ENCODE measurements at regions not wholly inside any gene's neighbourhood (a gene's known extent, or its start where the extent isn't known, plus 50 kb on each side); places are given as distances from the start of the nearest gene placed in this dataset.
"Not testable (repeated sequence)": the region's sequence is repeated elsewhere in the genome, so short reads cannot be mapped to it uniquely, and the experiment has no call there.

DNA sequence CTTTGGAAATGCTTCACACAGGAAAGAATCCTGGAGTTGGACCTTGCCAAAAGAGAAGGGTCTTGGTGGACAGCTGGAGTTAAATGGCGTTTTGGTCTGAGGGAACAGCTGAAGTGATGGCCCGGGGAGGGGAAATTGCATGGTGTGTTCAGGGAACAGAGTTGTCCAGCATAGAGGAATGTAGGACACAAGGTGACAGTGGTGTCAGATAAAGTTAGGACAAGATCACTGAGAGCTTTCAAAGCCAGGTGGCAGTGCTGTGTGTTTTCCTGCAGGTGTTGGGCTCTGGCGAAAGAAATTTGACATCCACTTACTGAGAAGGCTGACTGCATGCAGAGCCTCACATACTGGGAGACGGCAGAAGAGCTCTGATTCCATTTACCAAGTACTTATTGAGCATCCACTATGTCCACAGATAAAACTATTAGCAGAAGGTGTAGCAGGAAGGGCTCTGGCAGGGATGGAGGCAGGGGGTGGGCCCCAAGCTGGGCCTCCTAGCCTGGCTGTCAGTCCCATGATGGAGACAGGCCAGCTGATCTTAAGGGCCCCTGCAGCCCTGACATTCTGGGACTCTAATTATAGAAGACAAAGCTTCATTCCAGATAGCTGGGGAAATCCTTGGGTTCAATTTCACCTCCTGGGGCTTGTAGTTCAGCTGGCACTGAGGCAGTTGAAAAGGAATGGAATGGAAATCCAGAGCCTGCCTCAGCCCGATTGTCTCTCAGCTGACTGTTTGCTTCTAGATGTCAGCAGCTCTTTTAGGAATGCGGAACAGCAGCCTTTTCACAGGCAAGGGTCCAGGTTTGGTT, 150.2 kb upstream of the MAMLD1 start:
- DNase-seq (ENCODE audit: low read depth), result no peak

DNA sequence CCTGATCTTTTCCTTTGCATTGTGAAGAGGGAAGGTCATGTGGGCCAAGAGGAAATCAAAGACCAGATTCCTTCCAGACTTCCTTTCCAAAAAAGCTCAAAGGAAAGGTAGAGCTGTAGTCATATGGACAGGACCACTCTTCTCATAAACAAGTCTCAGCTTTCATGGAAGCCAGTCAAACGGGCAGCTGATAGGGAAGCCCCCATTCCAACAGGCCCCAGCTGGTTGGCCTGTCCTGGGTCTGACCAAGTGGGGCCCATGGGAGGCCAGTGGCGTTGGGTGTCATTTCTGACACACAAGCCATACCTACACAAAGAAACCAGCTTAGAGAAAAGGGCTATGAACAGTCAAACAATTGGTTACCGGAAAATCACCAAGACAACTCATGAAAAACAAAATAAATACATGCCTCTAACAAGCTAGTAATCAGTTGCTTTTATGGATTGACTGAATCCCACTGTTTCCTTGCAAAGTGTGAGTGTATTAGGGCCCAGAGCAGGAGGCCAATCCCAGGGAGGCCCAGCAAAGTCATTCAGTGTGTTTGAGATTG, 149.6 kb upstream of the MAMLD1 start:
- DNase-seq (ENCODE audit: low read depth), result no peak

DNA sequence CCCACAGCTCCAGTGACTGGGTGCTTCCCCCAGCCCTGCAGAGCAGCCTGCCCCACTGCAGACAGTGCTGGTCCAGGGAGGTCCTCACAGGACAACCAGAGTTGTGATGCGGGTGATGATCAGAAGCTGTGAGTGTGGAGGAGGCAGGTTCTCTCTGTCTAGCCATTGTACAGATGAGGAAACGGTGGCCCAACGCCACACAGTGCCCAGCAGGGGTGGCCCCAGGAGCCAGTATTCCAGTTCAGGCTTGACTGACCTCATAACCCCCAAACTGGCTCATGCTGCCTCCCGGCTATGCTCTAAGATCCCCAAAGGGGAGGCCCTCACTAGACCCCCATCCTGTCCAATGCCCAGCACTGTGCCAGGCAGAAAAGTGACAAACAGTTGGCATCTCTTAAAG, 147.1 kb upstream of the MAMLD1 start:
- DNase-seq (ENCODE audit: low read depth), result not testable (repeated sequence)

DNA sequence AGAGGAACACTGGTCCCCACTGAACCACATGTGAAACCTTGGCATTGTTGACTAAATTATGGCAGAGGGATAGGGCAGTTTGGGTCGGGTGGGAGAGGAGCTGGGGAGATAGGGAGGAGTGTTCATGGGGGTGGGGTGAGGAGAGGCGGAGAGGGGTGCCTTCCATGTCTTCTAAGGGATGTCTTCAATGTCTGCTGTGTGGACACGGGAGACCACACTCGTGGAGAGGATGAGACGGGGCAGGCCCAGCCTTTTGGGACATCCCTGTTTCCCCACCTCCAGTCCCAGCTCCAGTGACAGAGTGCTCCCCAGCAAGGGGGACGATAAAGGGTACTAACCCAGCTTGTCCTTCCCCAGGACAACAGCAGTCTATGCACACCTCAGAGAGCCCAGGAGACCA, 146.4 kb upstream of the MAMLD1 start:
- no peak for DNase-seq (ENCODE audit: low read depth)

DNA sequence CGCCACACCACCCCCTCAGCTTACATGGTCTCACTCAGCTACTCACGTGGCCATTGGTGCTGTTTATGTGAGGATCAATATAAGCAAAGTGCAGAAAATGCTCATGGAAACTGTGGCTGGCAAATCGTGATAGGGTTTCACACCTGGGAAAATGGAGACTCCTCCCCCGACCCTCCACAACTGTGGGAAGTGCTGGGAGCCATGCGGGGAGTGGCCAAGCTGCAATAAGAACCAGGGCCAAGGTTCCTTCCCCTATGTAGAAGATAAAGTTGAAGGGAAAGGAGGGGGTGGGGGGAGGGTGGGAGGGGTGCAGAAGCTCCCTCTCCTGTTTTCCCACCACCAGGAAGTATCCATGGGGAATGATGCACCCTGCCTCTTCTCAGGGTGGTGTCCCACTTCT, 145.5 kb upstream of the MAMLD1 start:
- DNase-seq (ENCODE audit: low read depth), result no peak

DNA sequence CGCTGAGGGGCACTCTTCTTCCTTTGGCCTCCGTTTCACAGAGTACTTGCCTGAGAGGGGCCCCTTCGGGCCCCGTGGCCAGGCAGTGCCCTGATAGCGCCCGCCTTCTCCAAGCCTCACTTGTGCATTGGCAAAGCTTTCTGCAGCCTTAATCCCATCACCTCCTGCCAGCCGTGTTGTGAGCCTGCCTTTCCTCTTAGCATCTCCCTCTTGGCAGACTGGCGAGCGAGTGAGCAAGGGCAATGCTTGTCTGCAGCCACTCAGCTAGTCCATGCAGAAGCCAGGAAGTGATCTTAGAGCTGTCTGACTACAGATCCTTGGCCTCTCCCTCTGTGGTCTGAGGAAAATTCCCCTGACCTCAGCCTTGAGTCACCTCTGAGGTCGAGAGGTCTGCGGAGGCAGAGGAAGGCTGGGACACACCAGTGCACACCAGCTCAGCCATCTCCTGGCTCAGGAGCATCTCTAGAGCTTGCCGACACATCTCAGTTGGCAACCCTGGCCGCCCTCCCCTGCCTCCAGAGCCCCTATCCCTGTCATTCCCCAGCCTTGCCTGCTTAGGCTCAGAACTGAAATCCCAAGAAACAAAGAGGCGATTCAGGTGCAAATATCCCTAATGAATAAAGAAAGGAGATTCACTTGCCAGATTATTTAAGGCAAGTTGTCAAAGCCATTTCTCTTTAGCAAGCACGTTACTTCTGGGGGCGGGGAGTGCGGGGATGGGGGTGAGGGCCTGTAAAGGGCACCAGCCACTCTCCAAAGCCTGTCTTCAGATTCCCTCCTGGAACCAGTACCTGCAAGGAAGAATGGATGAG, 143.5 kb upstream of the MAMLD1 start:
- DNase-seq (ENCODE audit: low read depth), result peak; percentile 52

DNA sequence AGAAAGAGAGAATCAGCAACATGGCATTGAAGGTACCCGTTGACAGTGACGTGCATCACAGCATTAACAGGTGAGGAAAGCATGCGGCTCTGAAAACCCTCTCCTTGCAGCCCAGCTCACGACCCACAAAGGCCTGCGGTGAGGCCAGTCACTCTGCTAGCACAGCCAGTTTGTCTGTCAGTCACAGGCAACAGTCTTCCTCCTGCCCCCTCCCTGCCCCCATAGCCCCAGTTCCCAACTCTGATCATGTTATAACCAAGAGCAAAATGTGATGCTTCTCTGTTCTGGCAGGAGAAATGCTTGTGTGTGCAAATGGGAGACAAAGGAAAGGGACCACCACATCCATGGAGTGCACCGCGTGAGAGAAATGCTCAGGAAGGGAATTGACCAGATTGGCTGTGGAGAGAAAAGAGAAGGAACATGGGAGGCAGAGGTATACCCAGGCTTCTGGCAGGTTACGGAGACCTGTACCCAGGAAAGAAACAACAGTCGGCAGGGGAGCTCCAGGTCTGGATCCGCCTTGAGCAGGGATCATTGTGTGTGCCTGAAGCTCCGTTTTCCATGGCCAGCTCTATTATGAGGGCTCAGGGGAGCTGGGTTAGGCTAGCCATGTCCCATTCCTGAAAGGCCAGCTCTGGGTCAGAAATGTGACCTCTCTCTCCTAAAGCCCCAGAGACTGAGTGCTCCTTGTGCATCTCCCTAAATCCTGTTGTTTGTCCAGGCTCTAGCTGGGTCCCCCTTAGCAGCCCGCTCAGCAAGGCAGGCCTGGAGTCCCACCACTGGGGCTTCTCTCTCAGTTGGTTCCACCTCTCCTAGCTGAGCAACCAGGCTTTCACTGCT, 139.7 kb upstream of the MAMLD1 start:
- DNase-seq (ENCODE audit: low read depth), result no peak

DNA sequence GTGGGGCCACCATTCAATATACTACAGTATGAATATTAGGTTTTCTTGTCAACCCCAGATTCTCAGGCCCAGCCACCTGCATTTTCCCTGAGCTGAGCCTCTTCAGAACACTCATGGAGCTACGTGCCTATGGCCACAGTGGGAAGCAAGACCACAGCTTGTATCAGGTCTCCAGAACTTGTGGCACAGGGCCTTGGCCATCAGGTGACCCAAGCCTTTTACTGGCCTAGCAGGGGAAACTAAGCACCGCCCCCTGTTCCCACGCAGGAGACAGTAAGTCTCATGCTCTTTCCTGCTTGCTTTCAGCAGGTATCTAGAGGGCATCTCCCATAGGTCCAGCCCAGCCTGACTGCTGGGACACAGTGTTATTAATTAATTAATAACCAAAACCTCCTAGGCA, 138.4 kb upstream of the MAMLD1 start:
- DNase-seq (ENCODE audit: low read depth), result no peak

DNA sequence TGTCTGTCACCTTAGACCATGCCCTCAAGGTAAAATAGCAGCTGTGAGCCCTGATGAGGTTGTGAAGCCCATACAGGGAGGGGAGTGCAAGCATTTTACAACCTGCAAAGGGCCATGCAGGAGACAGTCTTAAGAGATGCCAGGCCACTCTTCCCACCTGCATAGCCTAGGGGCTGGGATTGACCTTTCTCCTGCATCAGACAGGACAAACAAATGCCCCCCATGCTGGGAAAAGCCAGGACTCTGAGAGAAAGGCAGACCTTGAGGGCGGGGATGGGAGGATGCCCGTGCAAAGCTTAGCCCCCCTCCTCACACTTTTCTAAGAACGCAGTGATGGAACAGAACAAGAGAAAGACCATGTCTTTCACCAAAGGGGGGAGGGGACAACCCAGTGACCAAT, 137.9 kb upstream of the MAMLD1 start:
- DNase-seq (ENCODE audit: low read depth), result no peak

DNA sequence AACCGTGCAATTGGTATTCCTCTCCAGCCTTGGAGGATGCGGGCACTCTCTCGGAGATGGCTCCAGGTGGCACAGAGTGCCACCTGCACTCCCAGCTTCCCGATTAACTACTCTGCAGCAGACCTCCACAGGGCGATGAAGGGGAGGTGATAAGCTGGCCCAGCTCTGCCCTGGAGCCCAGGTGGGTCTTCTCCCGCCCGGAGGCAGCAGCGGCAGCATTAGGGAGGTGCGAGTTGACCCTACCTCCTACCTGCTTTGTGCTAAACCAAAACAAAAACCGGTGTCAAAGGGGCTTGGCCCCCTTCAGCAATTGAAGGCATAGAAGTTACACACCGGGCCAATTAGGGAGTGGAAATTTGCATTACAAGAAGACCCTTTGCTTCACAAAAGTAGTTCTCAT, 137.4 kb upstream of the MAMLD1 start:
- no peak for DNase-seq (ENCODE audit: low read depth)

DNA sequence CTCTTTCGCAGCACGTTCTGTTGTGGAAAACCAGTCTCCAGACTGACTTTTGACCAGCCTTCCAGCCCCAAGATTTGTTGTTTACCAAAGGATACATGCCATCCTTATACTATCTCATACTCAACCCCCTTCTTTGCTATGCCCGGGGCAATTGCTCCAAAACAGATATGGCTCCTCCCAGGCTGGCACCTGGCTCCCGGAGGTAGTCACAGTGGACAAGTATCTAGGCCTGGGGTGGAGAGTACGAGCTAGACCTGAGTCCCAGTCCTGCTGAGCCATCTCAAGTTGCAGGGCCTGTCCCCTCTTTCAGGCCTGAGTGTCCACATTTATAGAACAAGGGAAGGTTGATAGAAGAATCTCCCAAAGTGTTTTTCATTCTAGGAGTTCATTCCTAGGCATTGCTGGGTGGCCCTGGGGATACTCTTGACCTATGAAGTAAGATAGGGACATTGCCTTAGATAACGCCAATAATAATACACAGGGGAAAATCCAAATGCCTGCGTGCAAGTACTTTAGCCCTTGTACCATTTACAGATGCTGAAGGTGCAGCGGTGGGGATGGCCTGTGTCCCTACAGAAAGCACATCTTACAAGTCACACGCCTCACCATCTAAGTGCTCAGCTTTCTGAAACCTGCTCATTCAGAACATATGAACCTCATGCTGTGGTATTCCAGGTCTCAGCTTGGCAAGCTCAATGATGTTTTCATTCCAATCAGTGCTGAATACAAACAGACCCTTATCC, 136.7 kb upstream of the MAMLD1 start:
- no peak for DNase-seq (ENCODE audit: low read depth)

DNA sequence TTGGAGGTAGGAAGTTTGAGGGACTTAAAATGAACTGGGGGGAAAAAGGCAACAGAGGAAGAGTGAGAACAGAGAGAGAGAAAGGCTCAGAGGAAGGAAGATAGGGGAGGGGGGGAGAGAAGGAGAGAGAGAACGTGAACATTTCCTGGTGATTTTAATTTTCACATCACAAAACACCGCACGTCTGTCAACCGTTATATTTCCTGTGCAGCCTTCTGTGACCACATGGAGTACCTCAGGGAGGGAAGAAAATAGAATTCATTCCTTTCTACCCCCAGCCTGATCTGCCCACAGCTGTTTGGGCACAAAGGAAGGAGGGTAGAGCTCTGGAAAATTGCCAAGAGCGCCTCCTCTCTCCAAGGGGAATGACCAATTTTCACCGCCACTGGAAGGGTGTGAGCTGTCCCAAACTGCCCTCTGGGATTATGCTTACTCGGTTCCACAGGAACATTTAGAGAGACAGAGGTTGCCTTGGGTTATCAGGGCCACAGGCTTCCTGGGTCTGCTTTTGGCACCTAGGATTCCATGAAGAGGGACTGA, 135.7 kb upstream of the MAMLD1 start:
- DNase-seq (ENCODE audit: low read depth), result no peak

DNA sequence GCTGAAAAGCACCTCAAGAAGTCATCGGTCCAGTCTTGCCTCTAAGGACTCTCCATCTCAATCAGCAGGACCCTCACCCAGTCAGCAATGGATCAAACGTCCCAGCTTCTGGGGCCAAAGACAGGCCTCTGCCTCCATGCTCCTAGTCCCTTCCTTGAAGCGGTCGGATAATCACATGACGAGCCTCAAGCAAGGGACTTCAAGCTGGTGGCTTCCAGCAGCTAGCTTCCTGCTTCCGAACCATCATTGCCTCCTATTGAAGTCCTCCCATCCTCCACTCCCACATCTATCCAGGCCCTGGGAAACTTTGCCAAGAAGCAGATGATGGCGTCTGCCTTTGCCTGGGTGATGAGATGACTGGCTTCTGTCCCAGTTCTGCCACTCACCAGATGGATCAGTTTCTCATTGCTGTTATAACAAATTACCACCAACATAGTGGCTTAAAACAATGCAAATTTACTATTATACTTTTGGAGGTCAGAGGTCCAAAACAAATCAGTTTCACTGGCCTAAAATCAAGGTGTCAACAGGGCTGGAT, 135.2 kb upstream of the MAMLD1 start:
- DNase-seq (ENCODE audit: low read depth), result no peak

DNA sequence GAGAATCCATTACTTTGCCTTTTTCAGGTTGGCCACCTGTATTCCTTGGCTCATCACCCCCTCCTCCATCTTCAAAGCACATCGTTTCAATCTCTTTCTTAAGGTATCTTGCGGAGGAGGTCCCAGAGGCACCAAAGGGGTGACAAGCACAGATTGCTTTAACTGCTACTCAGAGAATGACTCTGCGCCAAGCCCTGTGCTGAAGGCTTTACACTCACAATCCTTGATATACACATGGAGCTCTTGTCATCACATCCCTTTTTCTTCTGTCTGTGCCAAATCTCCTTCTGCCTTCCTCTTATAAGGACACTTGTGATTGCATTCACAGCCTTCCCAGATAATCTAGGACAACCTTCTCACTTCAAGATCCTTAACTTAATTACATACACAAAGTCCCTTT, 134.7 kb upstream of the MAMLD1 start:
- no peak for DNase-seq (ENCODE audit: low read depth)

DNA sequence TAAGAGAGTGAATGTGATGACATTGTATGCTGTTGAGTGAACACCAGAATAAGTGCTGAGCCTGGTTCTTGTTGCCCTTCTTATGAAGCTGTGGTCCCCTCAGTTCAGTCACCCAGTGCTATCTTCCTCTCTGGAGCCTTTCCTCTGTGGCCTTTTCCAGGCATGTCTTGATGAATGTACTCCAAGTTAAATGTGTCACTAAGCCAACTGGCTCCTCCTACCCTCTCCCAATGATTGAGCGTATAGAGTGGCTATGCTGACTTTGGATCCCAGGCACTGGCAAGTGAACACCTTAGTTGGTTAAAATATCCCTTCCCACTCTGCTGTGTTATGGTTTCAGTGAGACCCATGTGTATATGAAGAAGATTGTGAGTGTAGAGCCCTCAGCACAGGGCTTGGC, 134.1 kb upstream of the MAMLD1 start:
- DNase-seq (ENCODE audit: low read depth), result no peak

DNA sequence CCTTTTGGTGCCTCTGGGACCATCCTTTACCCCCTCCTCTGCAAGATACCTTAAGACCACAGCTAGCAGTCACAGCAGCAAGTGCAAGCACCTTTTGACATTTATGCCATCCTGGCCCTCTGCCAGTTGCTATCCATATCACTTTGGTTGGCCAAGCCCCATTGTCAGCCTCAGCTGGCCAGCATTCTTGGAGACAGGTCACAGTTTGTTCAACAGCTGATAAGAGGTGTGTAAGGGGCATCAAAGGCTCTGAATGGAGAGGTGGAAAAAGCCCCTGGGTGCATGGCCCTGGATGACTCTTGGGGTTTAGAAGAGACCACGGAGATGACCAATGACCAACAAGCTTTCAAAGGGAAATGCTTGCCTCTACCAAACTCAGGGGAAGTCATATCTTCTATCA, 133.6 kb upstream of the MAMLD1 start:
- no peak for DNase-seq (ENCODE audit: low read depth)

DNA sequence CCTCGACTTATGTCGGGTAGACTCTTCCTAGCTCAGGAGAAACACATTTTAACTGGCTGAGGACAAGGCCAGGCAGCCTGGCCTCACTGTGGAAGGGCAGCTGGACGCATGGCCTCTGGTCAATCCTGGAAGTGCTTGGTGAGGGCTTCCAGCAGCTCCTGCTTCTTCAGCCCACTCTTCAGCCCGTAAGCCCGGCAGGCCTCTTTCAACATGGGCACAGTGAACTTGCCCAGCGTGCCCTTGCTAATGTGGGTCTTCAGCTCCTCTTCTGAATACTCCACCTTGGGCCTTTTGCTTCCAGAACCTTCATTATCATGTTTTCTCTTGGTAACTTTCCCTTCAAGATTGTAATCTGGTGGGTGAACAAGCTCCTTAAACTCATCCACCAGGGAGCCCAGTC, 132.2 kb upstream of the MAMLD1 start:
- DNase-seq (ENCODE audit: low read depth), result not testable (repeated sequence)

DNA sequence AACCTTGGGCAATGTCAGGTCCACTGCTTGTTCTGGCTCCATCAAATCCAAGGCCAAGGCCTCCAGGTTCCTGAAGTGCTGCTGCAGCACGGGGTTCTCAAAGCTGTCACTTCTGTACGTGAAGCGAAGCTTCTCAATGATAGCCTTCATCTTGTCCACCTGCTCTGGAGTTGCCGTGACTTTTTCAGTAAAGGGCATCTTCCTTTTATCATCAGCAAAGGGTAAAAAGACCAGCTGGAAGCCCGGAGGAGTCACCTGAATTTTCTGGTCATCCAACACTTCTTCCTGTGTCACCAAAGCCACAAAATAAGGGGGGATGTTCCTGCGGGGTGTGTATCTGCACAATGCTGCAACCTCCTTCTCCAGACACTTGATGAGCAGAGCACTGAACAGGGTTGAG, 131.7 kb upstream of the MAMLD1 start:
- DNase-seq (ENCODE audit: low read depth), result not testable (repeated sequence)

DNA sequence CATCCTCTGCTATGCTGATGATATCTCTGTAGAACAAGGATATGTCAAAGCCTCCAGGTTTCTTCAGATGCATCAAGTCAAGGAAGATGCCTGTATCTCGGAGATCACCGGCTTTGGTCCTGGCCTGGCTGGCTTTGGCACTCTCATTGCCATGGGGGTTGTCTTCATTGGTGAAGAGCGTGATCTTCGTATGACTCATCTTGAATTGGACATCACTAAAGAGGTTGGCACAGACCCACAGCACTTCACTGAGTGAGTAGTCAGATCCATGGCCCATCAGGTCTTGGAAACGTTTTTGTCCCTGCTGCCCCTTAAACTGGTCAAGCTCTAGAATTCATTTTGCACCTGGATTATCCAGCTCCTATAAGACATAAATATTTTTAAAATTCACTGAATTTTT, 130.9 kb upstream of the MAMLD1 start:
- not testable (repeated sequence) for DNase-seq (ENCODE audit: low read depth)

DNA sequence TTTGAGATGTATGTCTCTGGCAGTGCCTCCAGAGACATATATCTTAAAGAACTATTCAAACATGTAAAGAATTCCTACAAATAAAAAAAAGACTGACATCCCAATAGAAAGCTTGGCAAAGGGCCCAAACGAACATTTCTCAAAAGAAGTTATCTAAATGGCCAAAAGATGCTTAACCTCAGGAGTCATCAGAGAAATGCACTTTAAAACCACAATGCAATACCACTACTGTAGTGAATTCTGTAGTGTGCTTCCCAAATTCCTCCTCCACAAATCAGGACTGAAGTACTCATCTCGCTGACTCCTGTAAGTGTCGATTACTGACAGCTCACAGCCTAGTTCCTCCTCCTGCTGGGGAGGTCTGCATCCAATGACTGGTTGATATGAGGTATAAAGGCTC, 129.0 kb upstream of the MAMLD1 start:
- DNase-seq (ENCODE audit: low read depth), result peak; percentile 13

DNA sequence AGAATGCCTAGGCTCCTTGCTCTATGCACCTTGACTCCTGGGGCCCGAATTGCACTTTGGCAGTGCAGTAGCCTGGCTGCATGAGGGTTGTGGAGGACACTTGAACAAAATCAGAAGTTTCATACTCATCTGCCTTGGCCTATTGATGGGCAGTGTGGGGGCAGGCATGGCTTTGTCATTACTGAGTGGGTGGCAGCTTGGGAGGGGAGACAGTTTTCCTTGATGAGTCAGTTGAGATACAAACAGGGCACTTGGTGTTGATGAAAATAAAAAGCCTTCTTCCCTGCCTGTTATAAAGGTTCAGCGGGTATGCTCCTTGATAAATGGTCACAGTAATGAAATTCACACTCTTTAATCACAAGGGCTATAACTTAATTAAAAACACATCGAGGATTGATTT, 126.8 kb upstream of the MAMLD1 start:
- DNase-seq (ENCODE audit: low read depth), result peak; percentile 23

Measured in Daoy (cell line).